Esophagus squamous epithelium (tissue), 5 donors: ENCODE measurements at regions not wholly inside any gene's neighbourhood (a gene's known extent, or its start where the extent isn't known, plus 50 kb on each side); places are given as distances from the start of the nearest gene placed in this dataset.

Experiments
- DNase-seq: peaks from one replicate; lab custom pipeline; 2025; lab: John Stamatoyannopoulos, UW
- H3K27ac ChIP-seq, 4 donors: fragments of 200-600 bp; sonication (generic); one replicate each; pipeline ENCODE4 v1.5.1; 2016 to 2019; ENCODE audit warnings: mild to moderate bottlenecking in 1 of 4
- H3K27me3 ChIP-seq, 4 donors: fragments of 200-600 bp; sonication (generic); 1 replicate in 3 of 4; 2 replicates in 1 of 4; pipeline versions ENCODE4 v1.5.1 to v1.6.0; 2017 to 2021; ENCODE audit warnings: antibody characterized with exemption in 1 of 4
- H3K36me3 ChIP-seq, 3 donors: fragments of 200-600 bp; sonication (generic); one replicate each; pipeline ENCODE4 v1.5.1; 2016 to 2019
- H3K4me1 ChIP-seq, 3 donors: fragments of 200-600 bp; sonication (generic); one replicate each; pipeline ENCODE4 v1.5.1; 2017 to 2019
- H3K4me3 ChIP-seq, 4 donors: fragments of 200-600 bp; sonication (generic); 1 replicate in 3 of 4; 2 replicates in 1 of 4; pipeline ENCODE4 v1.5.1; 2016 to 2019; ENCODE audit warnings: mild to moderate bottlenecking in 2 of 4, moderate library complexity in 1 of 4
- H3K9me3 ChIP-seq, 3 donors: fragments of 200-600 bp; sonication (generic); one replicate each; pipeline ENCODE4 v1.5.1; 2016 to 2019
- CTCF ChIP-seq, 6 experiments: fragments of 450-650 bp in 4 of 6; fragments of 200-600 bp in 2 of 6; sonication (generic) in 2 of 6; IDR thresholded peaks; one replicate each; pipeline ENCODE4 v1.5.1; 2016 to 2019; ENCODE audit warnings: antibody characterized with exemption in 6 of 6, mild to moderate bottlenecking in 4 of 6, moderate library complexity in 4 of 6
- POLR2A ChIP-seq, 4 donors: fragments of 450-650 bp; IDR thresholded peaks; one replicate each; pipeline ENCODE4 v1.6.1; 2017; ENCODE audit warnings: antibody characterized with exemption in 4 of 4, mild to moderate bottlenecking in 4 of 4, moderate library complexity in 3 of 4
- WGBS, 2 donors: methylation state at CpG; one replicate each; pipeline ENCODE4 v1.1.5; 2018; 5-methylcytosine and 5-hydroxymethylcytosine counted together
- intact Hi-C: fragments of 100-400 bp; cut with DNase I; formaldehyde crosslinking; loops from one replicate; pipeline ENCODE4 v1.15.0; 2022
- donor health status: DM: yes; HTN: yes; CAD: no.

- Histone ChIP-seq H3K27ac (no peak overlapping the region), H3K9me3 (no peaks in the 10 kb centered on the region), H3K4me1 (no peaks in the 10 kb centered on the region), H3K36me3 (no peaks in the 10 kb centered on the region), H3K27me3 (peaks cover 0 to 9% (median 0%) of the 10 kb centered on the region in 4 donors), H3K4me3 (no peak overlapping the region)
- DNase-seq = no peak
- no peak for TF ChIP-seq POLR2A (IDR thresholded peaks at IDR 0.05)
- no peak for TF ChIP-seq CTCF (IDR thresholded peaks at IDR 0.05)
- 71 to 77% methylated on average over 15 to 18 of the region's 20 CpGs for WGBS, 2 donors
- intact Hi-C loops = no loop called here
These were observed 412.8 kb downstream of the IRX2 start for GRCh38 chr5:2338686-2339085.

- Histone ChIP-seq H3K4me1 (no peaks in the 10 kb centered on the region), H3K9me3 (no peaks in the 10 kb centered on the region), H3K36me3 (no peaks in the 10 kb centered on the region), H3K27ac (no peak overlapping the region), H3K4me3 (no peak overlapping the region), H3K27me3 (peaks cover 0 to 4% (median 0%) of the 10 kb centered on the region in 4 donors)
- TF ChIP-seq CTCF (IDR thresholded peaks at IDR 0.05) (no peak), POLR2A (IDR thresholded peaks at IDR 0.05) (no peak)
- WGBS, 2 donors = 82 to 87% methylated on average over 11 to 13 of the region's 13 CpGs
- DNase-seq = no peak
- intact Hi-C loops = no loop called here
These were observed 415.6 kb downstream of the IRX2 start for GRCh38 chr5:2335733-2336515.

- H3K4me3 ChIP-seq = no peak overlapping the region
- no peak overlapping the region for H3K27ac ChIP-seq
- intact Hi-C loops = no loop called here
- no peaks in the 10 kb centered on the region for H3K36me3 ChIP-seq
- H3K27me3 ChIP-seq = peaks cover 0 to 4% (median 0%) of the 10 kb centered on the region in 4 donors
- no peaks in the 10 kb centered on the region for H3K9me3 ChIP-seq
- TF ChIP-seq CTCF (IDR thresholded peaks at IDR 0.05) (no peak), POLR2A (IDR thresholded peaks at IDR 0.05) (no peak)
- no peak for DNase-seq
- no peaks in the 10 kb centered on the region for H3K4me1 ChIP-seq
- 65 to 71% methylated on average over 17 of the region's 21 CpGs for WGBS, 2 donors
These were observed 416.2 kb downstream of the IRX2 start for GRCh38 chr5:2335125-2335732.

- no peak overlapping the region for H3K4me3 ChIP-seq
- DNase-seq = no peak
- H3K27ac ChIP-seq = no peak overlapping the region
- no peaks in the 10 kb centered on the region for H3K9me3 ChIP-seq
- H3K4me1 ChIP-seq = no peaks in the 10 kb centered on the region
- intact Hi-C loops = no loop called here
- TF ChIP-seq CTCF (IDR thresholded peaks at IDR 0.05) (no peak), POLR2A (IDR thresholded peaks at IDR 0.05) (no peak)
- 34 to 60% methylated on average over 1 to 17 of the region's 24 CpGs for WGBS, 2 donors
- no peaks in the 10 kb centered on the region for H3K36me3 ChIP-seq
- H3K27me3 ChIP-seq = peaks cover 0 to 4% (median 0%) of the 10 kb centered on the region in 4 donors
These were observed 416.8 kb downstream of the IRX2 start for GRCh38 chr5:2334719-2335118.

GRCh38 chr5:2333291-2333690, 418.2 kb downstream of the IRX2 start:
- no peaks in the 10 kb centered on the region for H3K9me3 ChIP-seq
- no peak for DNase-seq

More at GRCh38 chr5:2333291-2333690, 418.2 kb downstream of the IRX2 start:
- Histone ChIP-seq H3K4me1 (no peaks in the 10 kb centered on the region), H3K27me3 (peaks cover 0 to 4% (median 0%) of the 10 kb centered on the region in 4 donors), H3K36me3 (no peaks in the 10 kb centered on the region), H3K27ac (no peak overlapping the region), H3K4me3 (no peak overlapping the region)
- intact Hi-C loops = no loop called here
- 48 to 70% methylated on average over 3 to 4 of the region's 4 CpGs for WGBS, 2 donors
- TF ChIP-seq CTCF (IDR thresholded peaks at IDR 0.05) (no peak), POLR2A (IDR thresholded peaks at IDR 0.05) (no peak)
